ENCODE measurements at regions not wholly inside any gene's neighbourhood (a gene's known extent, or its start where the extent isn't known, plus 50 kb on each side); places are given as distances from the start of the nearest gene placed in this dataset.

DNA sequence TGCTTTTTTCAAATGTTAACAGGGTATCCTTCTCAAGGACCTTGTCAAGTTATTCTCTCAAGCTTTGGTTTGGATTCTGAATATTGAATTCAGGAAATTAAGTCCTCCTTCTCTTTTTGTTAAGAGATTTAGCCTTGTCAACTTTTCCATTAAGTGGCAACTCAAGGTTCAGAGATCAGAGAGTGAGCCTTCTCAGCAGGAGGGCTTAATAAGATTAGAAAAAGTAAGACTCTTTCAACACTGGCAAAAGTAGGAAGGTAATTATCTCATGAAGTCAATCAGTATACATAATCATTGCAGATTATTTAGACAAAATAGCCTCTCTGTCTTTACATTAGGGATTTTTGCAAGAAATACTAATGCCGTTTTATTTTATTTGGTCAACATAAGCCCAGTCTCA, 330.7 kb downstream of the KIF2B start:
- Histone ChIP-seq H4K20me1 (ENCODE audit: low read depth, low read length) (no peaks in the 10 kb centered on the region), H3K4me2 (ENCODE audit: low read depth, low read length, poor library complexity, severe bottlenecking) (no peak overlapping the region), H2AFZ (ENCODE audit: low read depth, low read length, severe bottlenecking) (no peak overlapping the region), H3K79me2 (ENCODE audit: insufficient read depth, low read length) (no peaks in the 10 kb centered on the region), H3K9ac (ENCODE audit: low read length) (no peak overlapping the region), H3K9me2 (replicated peaks; ENCODE audit: insufficient read depth, low read length) (no peaks in the 10 kb centered on the region), H3K27ac (ENCODE audit: low read depth, low read length) (no peak overlapping the region), H3K4me3 (ENCODE audit: insufficient read depth, low read length, poor library complexity, severe bottlenecking) (no peak overlapping the region), H3F3A (ENCODE audit: insufficient read depth) (no peaks in the 10 kb centered on the region), H3K9me3 (ENCODE audit: insufficient read depth, low read length) (no peaks in the 10 kb centered on the region), H3K27me3 (ENCODE audit: low read length) (no peaks in the 10 kb centered on the region), H3K36me3 (ENCODE audit: low read length) (no peaks in the 10 kb centered on the region)
- no peak for TF ChIP-seq CTCF (IDR thresholded peaks at IDR 0.05; ENCODE audit: insufficient read depth, low read length, poor library complexity, severe bottlenecking)
- TF ChIP-seq EZH2phosphoT487 (conservative IDR thresholded peaks at IDR 0.05; ENCODE audit: low read length) = no peak

GRCh38 chr17:54157542-54157941, 334.8 kb downstream of the KIF2B start:
- Histone ChIP-seq H3K27ac (ENCODE audit: low read depth, low read length) (no peak overlapping the region), H3K4me2 (ENCODE audit: low read depth, low read length, poor library complexity, severe bottlenecking) (no peak overlapping the region), H3K9ac (ENCODE audit: low read length) (no peak overlapping the region), H2AFZ (ENCODE audit: low read depth, low read length, severe bottlenecking) (no peak overlapping the region), H3K79me2 (ENCODE audit: insufficient read depth, low read length) (no peaks in the 10 kb centered on the region), H4K20me1 (ENCODE audit: low read depth, low read length) (no peaks in the 10 kb centered on the region), H3K27me3 (ENCODE audit: low read length) (no peaks in the 10 kb centered on the region), H3K4me3 (ENCODE audit: insufficient read depth, low read length, poor library complexity, severe bottlenecking) (no peak overlapping the region), H3F3A (ENCODE audit: insufficient read depth) (no peaks in the 10 kb centered on the region), H3K36me3 (ENCODE audit: low read length) (no peaks in the 10 kb centered on the region), H3K9me2 (replicated peaks; ENCODE audit: insufficient read depth, low read length) (no peaks in the 10 kb centered on the region), H3K9me3 (ENCODE audit: insufficient read depth, low read length) (no peaks in the 10 kb centered on the region)
- TF ChIP-seq CTCF (IDR thresholded peaks at IDR 0.05; ENCODE audit: insufficient read depth, low read length, poor library complexity, severe bottlenecking) = no peak
- no peak for TF ChIP-seq EZH2phosphoT487 (conservative IDR thresholded peaks at IDR 0.05; ENCODE audit: low read length)

DNA sequence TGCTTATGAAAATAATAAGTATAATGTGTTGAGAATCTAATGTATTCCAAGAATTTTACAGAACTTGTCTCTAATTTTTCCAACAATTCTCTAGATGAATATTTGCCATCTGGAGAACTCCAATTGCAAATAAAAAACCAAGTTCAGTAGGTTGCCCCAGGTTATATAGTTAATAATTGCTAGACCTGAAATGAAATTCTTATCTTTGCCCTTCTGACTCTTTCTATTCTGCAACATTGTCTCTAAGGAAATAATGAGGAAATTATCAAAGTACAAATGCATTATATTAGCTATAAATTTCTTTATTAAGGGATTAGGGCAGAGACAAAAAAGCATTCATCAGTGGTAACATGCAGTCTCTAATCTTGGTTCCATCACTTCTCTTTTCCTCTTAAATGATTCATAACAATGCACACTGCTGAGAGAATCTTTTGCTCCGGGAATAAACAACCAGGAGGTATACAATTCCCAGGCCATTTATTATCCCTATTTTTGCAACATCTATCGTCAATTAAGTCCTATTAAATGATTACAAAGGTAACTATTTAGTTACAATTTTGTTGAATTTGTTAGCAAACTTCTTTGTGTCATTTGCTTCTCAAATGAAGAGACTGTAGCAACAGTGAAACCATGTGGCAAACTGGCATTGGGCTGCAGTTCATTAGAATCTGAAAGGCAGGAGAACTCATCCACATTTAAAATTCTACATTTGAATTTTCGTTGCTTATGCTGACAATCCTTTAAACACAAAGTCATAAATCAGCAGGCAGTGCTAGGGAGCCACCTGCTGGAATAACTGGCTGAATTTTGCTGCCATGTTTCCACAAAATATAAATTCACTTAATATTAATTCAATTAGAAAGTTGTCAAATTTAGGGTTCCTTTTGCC, 349.6 kb downstream of the KIF2B start:
- TF ChIP-seq EZH2phosphoT487 (conservative IDR thresholded peaks at IDR 0.05; ENCODE audit: low read length) (no peak), CTCF (IDR thresholded peaks at IDR 0.05; ENCODE audit: insufficient read depth, low read length, poor library complexity, severe bottlenecking) (peak; percentile 17)
- Histone ChIP-seq H4K20me1 (ENCODE audit: low read depth, low read length) (no peaks in the 10 kb centered on the region), H3K36me3 (ENCODE audit: low read length) (no peaks in the 10 kb centered on the region), H3K27me3 (ENCODE audit: low read length) (no peaks in the 10 kb centered on the region), H3K79me2 (ENCODE audit: insufficient read depth, low read length) (no peaks in the 10 kb centered on the region), H3K27ac (ENCODE audit: low read depth, low read length) (no peak overlapping the region), H3F3A (ENCODE audit: insufficient read depth) (no peaks in the 10 kb centered on the region), H2AFZ (ENCODE audit: low read depth, low read length, severe bottlenecking) (no peak overlapping the region), H3K4me3 (ENCODE audit: insufficient read depth, low read length, poor library complexity, severe bottlenecking) (no peak overlapping the region), H3K4me2 (ENCODE audit: low read depth, low read length, poor library complexity, severe bottlenecking) (no peak overlapping the region), H3K9me2 (replicated peaks; ENCODE audit: insufficient read depth, low read length) (no peaks in the 10 kb centered on the region), H3K9me3 (ENCODE audit: insufficient read depth, low read length) (no peaks in the 10 kb centered on the region), H3K9ac (ENCODE audit: low read length) (no peak overlapping the region)
